RWPE1 (cell line): ENCODE measurements at regions not wholly inside any gene's neighbourhood (a gene's known extent, or its start where the extent isn't known, plus 50 kb on each side); places are given as distances from the start of the nearest gene placed in this dataset.
"Not testable (repeated sequence)": the region's sequence is repeated elsewhere in the genome, so short reads cannot be mapped to it uniquely, and the experiment has no call there.

Experiments used
- CTCF ChIA-PET: fragments of 350-600 bp; sonication (Branson Sonifier 250); formaldehyde crosslinking; extraction: SDS; loops from one replicate; lab custom pipeline; 2021; lab: Yijun Ruan, JAX
- POLR2A ChIA-PET: fragments of 400-600 bp; formaldehyde crosslinking; extraction: SDS; loops from one replicate; lab custom pipeline; 2020; ENCODE audit warnings: antibody characterized with exemption; ENCODE audit not compliant: low non-redundant PET; lab: Yijun Ruan, JAX
- DNase-seq: peaks from one replicate; pipeline ENCODE4 v3.0.0; 2012; ENCODE audit warnings: low spot score
- H3K27ac ChIP-seq: fragments of 450-650 bp; 2 replicates; pipeline ENCODE4 v1.5.1; 2017
- CTCF ChIP-seq: fragments of 450-650 bp; conservative IDR thresholded peaks from 2 replicates; pipeline ENCODE4 v1.5.1; 2017; ENCODE audit warnings: low read depth, mild to moderate bottlenecking

- CTCF ChIA-PET, POLR2A ChIA-PET, H3K27ac ChIP-seq, DNase-seq: not testable (repeated sequence)
Measured at GRCh38 chr7:128561116-128561722, 84.7 kb downstream of the METTL2B start.

DNA sequence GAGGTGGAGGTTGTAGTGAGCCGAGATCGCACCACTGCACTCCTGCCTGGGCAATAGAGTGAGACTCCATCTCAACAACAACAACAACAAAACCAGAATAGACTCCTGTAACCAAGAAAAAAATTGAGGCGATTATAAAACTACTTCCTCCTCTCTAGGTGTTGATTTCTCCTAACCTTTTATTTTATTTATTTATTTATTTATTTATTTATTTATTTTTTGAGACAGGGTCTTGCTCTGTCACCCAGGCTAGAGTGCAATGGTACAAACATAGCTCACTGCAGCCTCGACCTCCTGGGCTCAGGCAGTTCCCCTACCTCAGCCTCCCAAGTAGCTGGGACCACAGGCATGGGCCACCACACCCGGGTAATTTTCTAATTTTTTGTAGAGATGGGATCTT is 86.2 kb downstream of the METTL2B start:
- POLR2A ChIA-PET, DNase-seq, H3K27ac ChIP-seq, CTCF ChIA-PET: not testable (repeated sequence)

DNA sequence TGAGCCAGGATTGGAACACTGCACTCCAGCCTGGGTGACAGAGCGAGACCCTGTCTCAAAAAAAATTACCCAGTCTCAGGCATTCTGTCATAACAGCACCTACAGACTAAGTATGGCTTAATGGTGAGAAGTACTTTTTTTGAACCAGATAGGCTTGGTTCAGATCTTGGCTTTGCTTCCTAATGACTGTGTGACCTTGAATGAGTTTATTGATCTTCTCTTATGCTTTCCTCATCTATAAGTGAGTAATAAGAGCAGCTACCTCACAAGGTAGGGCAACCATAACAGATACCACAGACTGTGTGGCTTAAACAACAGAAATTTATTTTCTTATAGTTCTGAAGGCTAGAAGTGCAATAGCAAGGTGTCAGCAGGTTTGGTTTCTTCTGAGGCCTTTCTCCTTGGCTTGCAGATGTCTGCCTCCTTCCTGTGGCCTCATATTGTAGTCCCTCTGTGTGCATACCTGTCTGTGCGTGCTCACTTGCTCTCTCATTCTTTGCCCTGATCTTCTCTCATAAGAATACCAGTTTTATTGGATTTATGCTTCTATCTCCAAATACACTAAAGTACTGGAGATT is 87.7 kb downstream of the METTL2B start:
- CTCF ChIA-PET, POLR2A ChIA-PET, H3K27ac ChIP-seq, DNase-seq: not testable (repeated sequence)

- DNase-seq, POLR2A ChIA-PET, H3K27ac ChIP-seq: not testable (repeated sequence)
- CTCF ChIA-PET = interaction anchor here (0.6 kb wide), 1 partner anchor 109 kb away, joined by 5 read pairs; no protein-coding TSS in a partner anchor
Measured at GRCh38 chr7:128564932-128565864, 88.7 kb downstream of the METTL2B start.

DNA sequence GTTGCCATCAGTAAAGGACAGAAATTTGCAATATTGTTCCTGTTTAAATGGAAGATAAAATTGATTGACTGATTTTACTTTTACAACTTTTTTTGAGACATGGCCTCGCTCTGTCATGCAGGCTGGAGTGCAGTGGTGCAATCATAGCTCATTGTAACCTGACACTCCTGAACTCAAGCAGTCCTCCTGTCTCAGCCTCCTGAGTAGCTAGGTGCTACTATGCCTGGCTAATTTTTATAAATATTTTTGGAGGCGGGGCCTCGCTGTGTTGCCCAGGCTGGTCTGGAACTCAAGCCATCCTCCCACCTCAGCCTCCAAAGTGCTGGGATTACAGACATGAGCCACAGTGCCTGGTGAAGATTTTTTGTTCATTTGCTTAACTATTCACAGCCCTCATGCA is 96.8 kb upstream of the GARIN1A start:
- CTCF ChIA-PET, H3K27ac ChIP-seq, DNase-seq, POLR2A ChIA-PET: not testable (repeated sequence)

GRCh38 chr7:128576953-128577352 is 95.1 kb upstream of the GARIN1A start:
- CTCF ChIA-PET, H3K27ac ChIP-seq, DNase-seq, POLR2A ChIA-PET: not testable (repeated sequence)

DNA sequence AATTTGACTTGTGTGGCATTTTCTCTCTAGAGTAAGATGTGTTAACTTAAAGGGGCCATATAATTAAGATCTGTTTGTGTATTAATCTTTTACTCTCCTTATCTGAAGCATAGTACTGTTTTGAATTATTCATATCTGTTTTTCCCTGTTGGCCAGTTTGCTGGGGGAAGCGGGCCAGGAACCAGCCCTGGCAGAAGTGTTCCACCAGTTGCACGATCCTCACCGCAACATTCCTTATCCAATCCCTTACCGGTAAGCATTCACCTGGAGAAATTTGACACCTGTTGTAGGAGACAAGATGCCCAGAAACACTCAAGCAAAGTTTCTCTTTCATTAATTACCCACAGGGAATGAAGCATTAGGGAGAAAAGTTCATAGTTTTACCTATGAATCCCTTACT is 92.2 kb upstream of the GARIN1A start:
- DNase-seq, POLR2A ChIA-PET, CTCF ChIA-PET, H3K27ac ChIP-seq: not testable (repeated sequence)

- CTCF ChIA-PET, POLR2A ChIA-PET, H3K27ac ChIP-seq, DNase-seq: not testable (repeated sequence)
Measured at GRCh38 chr7:128581100-128581499, 91.0 kb upstream of the GARIN1A start.

DNA sequence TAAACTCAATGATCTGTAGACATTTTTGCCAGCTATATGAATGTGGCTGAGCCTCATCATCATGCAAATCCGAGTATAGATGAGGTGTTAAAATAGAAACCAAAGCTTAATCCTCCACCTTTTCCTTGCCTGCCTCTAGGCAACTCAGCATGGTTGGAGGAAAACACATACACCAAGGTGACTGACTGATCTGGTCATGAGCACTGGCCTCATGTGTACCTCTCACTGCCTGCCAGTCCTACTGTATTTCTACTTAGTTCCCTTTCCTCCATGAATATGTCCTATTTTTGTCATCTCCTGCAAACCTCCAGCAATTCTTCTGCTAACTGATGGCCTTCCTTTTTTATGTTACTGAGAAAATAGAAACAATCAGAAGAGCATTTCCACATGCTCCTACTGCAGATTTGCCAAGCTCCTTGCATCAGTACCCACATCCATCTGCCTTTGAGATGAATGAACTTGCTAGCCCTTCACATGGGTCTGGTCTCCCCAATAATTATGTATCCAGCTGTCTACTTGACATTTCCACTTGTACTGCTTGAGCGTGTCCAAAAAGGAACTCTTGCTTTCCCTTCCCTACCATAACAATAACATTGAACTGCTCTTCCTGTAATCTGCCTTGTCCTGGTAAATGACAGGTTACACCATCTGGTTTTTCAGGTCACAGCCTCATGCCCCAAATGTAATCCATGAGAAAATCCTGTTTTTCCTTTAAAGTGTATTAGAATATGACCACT is 90.1 kb upstream of the GARIN1A start:
- CTCF ChIA-PET, POLR2A ChIA-PET, H3K27ac ChIP-seq, DNase-seq: not testable (repeated sequence)

DNA sequence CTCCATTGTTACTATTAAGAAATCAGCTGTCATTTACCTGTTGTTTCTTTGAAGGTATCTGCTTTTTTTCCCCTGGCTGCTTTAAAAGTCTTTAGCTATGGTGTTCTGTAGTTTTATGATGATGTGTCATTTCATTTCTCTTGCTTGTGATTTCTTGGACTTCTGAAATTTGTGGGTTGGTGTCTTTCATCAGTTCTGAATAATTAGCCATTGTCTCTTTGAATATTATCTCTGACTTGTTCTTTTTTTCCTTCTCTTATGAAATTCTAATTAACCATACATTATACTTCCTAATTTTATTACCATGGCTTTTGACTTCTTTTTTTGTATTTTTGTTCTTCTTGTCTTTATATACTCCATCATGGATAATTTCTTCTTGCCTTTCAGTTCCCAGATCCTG is 85.4 kb upstream of the GARIN1A start:
- CTCF ChIA-PET, H3K27ac ChIP-seq, POLR2A ChIA-PET, DNase-seq: not testable (repeated sequence)

DNA sequence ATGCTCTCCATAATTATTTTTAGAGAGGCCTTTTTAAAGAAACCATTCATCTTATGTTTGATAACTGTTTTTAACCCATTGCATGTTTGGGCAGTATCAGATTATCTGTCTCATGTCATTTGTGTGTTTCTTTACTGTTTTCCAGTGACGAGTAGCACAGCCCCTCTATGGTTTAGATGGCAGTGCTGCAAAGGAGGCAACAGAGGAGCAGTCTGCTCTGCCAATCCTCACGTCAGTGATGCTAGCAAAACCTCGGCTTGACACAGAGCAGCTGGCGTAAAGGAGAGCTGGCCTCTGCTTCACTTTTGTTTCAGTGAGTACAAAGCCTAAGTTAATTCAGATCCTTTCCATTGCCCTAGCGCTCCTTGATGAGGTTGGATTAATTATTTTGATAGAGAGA is 80.4 kb upstream of the GARIN1A start:
- CTCF ChIA-PET = no interaction called here
- POLR2A ChIA-PET = no interaction called here
- DNase-seq = no peak
- no peak overlapping the region for H3K27ac ChIP-seq
- no peak for TF ChIP-seq CTCF

GRCh38 chr7:128592209-128592608 is 79.9 kb upstream of the GARIN1A start:
- H3K27ac ChIP-seq, DNase-seq, CTCF ChIA-PET, POLR2A ChIA-PET: not testable (repeated sequence)

GRCh38 chr7:128594061-128594460 is 78.0 kb upstream of the GARIN1A start:
- POLR2A ChIA-PET, H3K27ac ChIP-seq, DNase-seq, CTCF ChIA-PET: not testable (repeated sequence)

DNA sequence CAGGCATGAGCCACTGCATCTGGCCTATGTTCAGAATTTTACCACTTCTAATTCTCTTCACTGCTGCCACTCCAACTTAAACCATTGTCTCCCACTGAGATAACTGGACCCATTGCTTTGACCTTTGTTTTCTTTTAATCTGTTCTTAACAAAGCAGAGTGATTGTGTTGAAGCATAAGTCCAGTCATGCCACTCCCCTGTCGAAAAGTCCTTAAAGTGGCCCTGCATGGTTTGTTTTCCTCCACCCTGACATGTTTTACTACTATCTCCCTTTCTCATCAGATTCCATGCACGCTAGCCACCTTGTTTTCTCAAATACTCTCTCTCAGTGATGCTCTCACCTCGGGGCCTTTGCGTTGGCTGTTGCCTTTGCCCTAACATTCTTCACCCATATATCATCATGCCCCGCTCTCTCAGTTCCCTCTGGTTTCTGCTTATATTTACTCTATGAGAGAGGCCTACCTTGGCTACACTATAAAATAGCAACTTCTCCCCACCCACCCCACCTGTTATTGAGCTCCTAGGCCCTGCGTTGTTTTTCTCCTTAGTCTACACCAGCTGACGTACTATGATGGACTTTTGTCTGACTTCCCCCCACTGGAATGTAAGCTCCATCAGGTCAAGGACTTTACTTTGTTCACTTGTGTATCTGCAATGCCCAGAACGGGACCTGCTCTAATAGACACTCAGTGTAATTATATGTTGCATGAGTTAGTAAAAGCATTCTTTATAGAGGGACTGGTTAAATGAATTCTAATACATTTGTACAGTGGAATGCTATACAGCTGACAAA is 75.6 kb upstream of the GARIN1A start:
- H3K27ac ChIP-seq, DNase-seq, POLR2A ChIA-PET, CTCF ChIA-PET: not testable (repeated sequence)

DNA sequence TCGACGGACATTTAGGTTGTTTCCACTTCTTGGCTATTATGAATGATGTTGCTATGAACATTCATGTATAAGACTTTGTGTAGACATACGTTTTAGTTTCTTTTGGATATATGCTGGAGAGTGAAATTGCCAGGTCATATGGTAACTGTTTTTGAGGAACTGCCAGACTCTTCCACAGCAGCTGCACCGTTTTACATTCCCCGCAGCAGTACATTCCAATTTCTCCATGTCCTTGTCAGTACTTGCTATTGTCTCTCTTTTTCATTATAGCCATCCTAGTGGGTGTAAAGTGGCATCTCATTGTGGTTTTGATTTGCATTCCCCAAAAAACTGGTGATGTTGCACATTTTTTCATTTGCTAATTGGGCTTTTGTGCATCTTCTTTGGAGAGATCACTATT is 73.1 kb upstream of the GARIN1A start:
- DNase-seq, POLR2A ChIA-PET, H3K27ac ChIP-seq, CTCF ChIA-PET: not testable (repeated sequence)
